Prostate gland (tissue), 2 donors: ENCODE measurements at regions not wholly inside any gene's neighbourhood (a gene's known extent, or its start where the extent isn't known, plus 50 kb on each side); places are given as distances from the start of the nearest gene placed in this dataset.

Source experiments
- DNase-seq: peaks from one replicate; pipeline ENCODE4 v3.0.0-alpha.2; 2019; ENCODE audit warnings: low spot score
- H3K27ac ChIP-seq, 2 donors: fragments of 200-600 bp; sonication (generic); 2 replicates each; pipeline ENCODE4 v1.5.1; 2017 to 2019
- H3K27me3 ChIP-seq: fragments of 200-600 bp; sonication (generic); replicated peaks from 2 replicates; pipeline ENCODE4 v1.5.1; 2019; ENCODE audit not compliant: insufficient read depth
- H3K36me3 ChIP-seq, 2 donors: fragments of 200-600 bp; sonication (generic); 1 replicate in 1 of 2; 2 replicates in 1 of 2; pipeline versions ENCODE4 v1.5.1 to v1.8.1; 2017 to 2019
- H3K4me1 ChIP-seq: fragments of 200-600 bp; sonication (generic); replicated peaks from 2 replicates; pipeline ENCODE4 v1.5.1; 2019
- H3K4me3 ChIP-seq, 2 donors: fragments of 200-600 bp; sonication (generic); 2 replicates each; pipeline ENCODE4 v1.5.1; 2017 to 2019
- H3K9me3 ChIP-seq: fragments of 200-600 bp; sonication (generic); 2 replicates; pipeline ENCODE4 v1.5.1; 2017
- POLR2A ChIP-seq: fragments of 450-650 bp; IDR thresholded peaks from one replicate; pipeline ENCODE4 v1.6.1; 2016; ENCODE audit warnings: antibody characterized with exemption, mild to moderate bottlenecking
- POLR2AphosphoS5 ChIP-seq: sonication (generic); formaldehyde crosslinking; IDR thresholded peaks from one replicate; pipeline ENCODE4 v1.6.1; 2017; ENCODE audit warnings: antibody characterized with exemption
- WGBS: methylation state at CpG from one replicate; pipeline ENCODE4 v1.1.5; 2018; 5-methylcytosine and 5-hydroxymethylcytosine counted together
- intact Hi-C: fragments of 100-400 bp; cut with DNase I; formaldehyde crosslinking; loops from one replicate; pipeline ENCODE4 v1.14.2; 2022
- TF ChIP-seq, protein P1 (sequence below), 4 experiments: fragments of 200-600 bp in 2 of 4; fragments of 450-650 bp in 2 of 4; sonication (generic) in 2 of 4; IDR thresholded peaks; 1 replicate in 3 of 4; 2 replicates in 1 of 4; pipeline ENCODE4 v1.5.1; 2016 to 2019; ENCODE audit warnings: antibody characterized with exemption in 4 of 4, mild to moderate bottlenecking in 2 of 4, moderate library complexity in 2 of 4

DNA sequence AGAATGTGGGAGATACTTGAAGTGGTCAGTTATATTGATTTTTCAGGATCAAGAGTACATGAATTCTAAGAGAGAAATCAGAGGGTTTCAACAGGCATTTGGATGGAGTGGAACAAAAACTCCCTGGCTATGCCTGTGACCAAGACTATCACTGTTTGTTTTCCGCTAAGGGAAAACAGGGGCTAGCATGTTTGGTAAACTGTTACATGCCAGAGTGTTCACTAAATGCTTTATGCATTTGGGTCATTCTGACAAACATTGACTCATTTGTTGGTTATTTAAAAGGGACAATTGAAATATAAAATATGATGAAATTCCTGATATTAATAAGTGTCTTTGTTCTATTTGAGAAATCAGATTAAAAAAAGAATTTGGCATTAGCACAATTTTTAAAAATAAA lies 603.9 kb upstream of the KCNMB2 start:
- intact Hi-C loops = no loop called here
- no peak for TF ChIP-seq POLR2AphosphoS5
- TF ChIP-seq, protein P1, sequence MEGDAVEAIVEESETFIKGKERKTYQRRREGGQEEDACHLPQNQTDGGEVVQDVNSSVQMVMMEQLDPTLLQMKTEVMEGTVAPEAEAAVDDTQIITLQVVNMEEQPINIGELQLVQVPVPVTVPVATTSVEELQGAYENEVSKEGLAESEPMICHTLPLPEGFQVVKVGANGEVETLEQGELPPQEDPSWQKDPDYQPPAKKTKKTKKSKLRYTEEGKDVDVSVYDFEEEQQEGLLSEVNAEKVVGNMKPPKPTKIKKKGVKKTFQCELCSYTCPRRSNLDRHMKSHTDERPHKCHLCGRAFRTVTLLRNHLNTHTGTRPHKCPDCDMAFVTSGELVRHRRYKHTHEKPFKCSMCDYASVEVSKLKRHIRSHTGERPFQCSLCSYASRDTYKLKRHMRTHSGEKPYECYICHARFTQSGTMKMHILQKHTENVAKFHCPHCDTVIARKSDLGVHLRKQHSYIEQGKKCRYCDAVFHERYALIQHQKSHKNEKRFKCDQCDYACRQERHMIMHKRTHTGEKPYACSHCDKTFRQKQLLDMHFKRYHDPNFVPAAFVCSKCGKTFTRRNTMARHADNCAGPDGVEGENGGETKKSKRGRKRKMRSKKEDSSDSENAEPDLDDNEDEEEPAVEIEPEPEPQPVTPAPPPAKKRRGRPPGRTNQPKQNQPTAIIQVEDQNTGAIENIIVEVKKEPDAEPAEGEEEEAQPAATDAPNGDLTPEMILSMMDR (IDR thresholded peaks at IDR 0.05) = no peak
- no peak for TF ChIP-seq POLR2A
- H3K4me1 ChIP-seq = no peaks in the 10 kb centered on the region
- 89% methylated on average over 1 of the region's 1 CpG for WGBS
- H3K36me3 ChIP-seq = no peaks in the 10 kb centered on the region
- H3K4me3 ChIP-seq = no peak overlapping the region
- no peaks in the 10 kb centered on the region for H3K27me3 ChIP-seq
- DNase-seq = no peak
- no peaks in the 10 kb centered on the region for H3K9me3 ChIP-seq
- H3K27ac ChIP-seq = no peak overlapping the region

DNA sequence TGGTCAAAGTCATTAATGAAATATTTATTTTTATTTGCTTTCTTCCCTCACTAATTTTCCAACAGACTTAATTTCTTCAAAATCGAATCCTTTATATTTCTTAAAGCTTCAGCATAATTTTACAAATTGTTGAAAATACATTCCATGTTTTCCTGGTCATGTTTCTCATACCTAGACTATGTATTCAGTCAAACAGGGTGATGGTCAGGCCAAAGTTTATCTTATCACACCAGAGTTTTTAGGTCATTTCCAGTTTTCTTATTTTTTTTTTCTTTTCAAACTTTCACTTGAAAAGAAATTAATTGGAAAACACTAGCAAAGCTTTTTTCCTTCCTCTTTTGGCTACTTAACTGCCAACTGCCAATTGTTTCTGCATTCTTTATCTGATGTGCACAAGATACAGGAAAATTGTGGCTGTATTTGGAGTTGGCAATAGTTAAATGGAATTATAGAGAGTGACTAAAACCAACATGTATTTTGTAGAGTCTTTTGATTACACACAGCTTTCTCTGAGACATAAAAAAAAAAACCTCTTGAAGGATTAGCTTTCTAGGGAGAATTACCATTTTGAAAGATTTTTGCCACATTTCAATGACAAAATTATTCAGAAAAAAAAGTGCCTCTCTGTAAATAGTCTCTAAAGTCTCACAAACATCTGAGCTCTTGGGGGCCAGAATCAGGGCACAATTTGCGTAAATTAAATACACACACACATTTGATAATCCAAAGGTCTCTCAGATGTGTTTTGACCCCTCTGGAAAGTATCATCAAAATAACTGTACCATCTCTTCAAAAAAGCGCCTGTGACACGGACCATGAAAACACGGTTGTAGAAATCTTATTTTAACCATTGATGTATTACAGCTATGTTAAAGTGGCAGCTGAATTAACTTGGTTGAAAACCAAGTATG lies 603.2 kb upstream of the KCNMB2 start:
- H3K4me3 ChIP-seq = no peak overlapping the region
- H3K36me3 ChIP-seq = no peaks in the 10 kb centered on the region
- no peak overlapping the region for H3K27ac ChIP-seq
- DNase-seq = no peak
- H3K4me1 ChIP-seq = no peaks in the 10 kb centered on the region
- H3K9me3 ChIP-seq = no peaks in the 10 kb centered on the region
- no peaks in the 10 kb centered on the region for H3K27me3 ChIP-seq
- TF ChIP-seq POLR2A (no peak), POLR2AphosphoS5 (no peak)
- TF ChIP-seq, protein P1 (IDR thresholded peaks at IDR 0.05) = no peak
- intact Hi-C loops = no loop called here
- WGBS = 80% methylated on average over 5 of the region's 5 CpGs

DNA sequence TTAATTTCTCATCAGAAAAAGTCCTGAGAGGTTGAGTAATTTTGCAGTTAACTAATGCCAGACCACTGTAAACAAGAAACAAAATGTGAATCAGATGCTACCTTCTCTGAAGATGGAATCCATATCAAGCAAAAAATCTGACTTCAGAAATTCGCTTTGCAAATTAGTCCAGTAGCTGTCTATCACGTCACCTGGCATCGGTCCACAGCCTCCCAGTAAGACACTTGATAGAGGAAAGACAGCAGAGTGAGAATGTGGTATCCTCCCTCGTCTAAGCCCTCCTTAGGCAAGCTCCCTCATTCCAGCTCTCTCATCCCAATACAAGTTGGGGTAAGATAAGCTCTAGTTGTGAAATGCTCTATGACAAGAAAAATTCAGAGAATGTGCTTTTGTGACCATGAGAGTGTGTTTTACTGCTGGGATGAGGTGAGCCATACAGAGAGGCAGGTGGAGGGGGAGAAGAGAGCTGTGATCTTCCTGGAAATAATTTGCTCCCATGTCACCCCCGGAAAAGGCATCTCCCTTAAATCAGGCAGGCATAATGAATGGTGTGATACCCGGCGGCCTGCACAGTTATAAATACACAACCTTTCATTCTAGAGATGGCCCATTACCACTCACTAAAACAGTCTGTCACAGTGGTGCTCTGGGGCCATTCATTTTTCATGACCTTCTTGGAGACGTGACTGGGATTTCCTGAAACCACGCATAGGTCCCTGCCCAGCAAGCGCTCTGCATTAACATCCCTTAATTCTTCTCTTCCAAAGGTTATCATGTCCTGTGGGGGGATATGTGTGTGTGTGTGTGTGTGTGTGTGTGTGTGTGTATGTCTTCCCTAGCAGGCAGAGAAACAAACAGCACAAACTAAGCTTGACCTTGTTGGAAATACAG lies 602.0 kb upstream of the KCNMB2 start:
- TF ChIP-seq POLR2A = no peak
- TF ChIP-seq POLR2AphosphoS5 = no peak
- TF ChIP-seq, protein P1 (IDR thresholded peaks at IDR 0.05) = no peak
- 84% methylated on average over 10 of the region's 10 CpGs for WGBS
- Histone ChIP-seq H3K4me3 (no peak overlapping the region), H3K27me3 (no peaks in the 10 kb centered on the region), H3K27ac (no peak overlapping the region), H3K4me1 (no peaks in the 10 kb centered on the region), H3K36me3 (no peaks in the 10 kb centered on the region), H3K9me3 (no peaks in the 10 kb centered on the region)
- intact Hi-C loops = no loop called here
- no peak for DNase-seq

DNA sequence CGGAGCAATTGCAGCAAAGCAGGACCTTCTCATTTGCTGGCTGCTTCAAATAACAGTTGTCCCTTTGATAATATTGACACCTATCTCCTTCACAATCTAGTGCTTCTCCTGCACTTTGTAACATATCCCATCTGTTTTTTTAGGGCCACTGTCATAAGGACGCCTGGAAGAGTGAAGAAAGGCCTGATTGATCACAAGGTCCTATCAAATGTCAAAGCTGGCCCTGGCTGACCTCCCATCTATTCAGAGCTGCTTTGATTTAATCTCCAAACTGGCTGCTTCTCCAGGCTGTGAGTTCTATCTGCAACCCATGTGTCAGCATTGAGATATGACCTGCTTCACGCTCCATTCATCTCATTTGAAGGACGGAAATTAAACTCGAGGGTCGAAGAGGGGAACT lies 601.2 kb upstream of the KCNMB2 start:
- Histone ChIP-seq H3K36me3 (no peaks in the 10 kb centered on the region), H3K4me3 (no peak overlapping the region), H3K27ac (no peak overlapping the region), H3K27me3 (no peaks in the 10 kb centered on the region), H3K9me3 (no peaks in the 10 kb centered on the region), H3K4me1 (no peaks in the 10 kb centered on the region)
- TF ChIP-seq POLR2AphosphoS5 = no peak
- TF ChIP-seq, protein P1 (IDR thresholded peaks at IDR 0.05) = no peak
- intact Hi-C loops = no loop called here
- 65% methylated on average over 6 of the region's 6 CpGs for WGBS
- no peak for DNase-seq
